Activated B cell treated with CpG ODN at 0.5 μM for 24 hours (primary cell): ENCODE measurements at regions not wholly inside any gene's neighbourhood (a gene's known extent, or its start where the extent isn't known, plus 50 kb on each side); places are given as distances from the start of the nearest gene placed in this dataset.

Source experiments
- ATAC-seq: fragments of 200-7000 bp; cut with Tn5 transposase; one replicate; pipeline ENCODE4 v1.10.0; 2021; ENCODE audit warnings: low read depth, mild to moderate bottlenecking, moderate library complexity
- CTCF ChIA-PET: fragments of 350-600 bp; sonication (Branson Sonifier 250); formaldehyde crosslinking; loops from one replicate; lab custom pipeline; 2021; ENCODE audit warnings: antibody characterized with exemption; lab: Charles Lee
- POLR2A ChIA-PET: fragments of 350-600 bp; sonication (Branson Sonifier 250); formaldehyde crosslinking; loops from one replicate; lab custom pipeline; 2021; ENCODE audit warnings: antibody characterized with exemption; lab: Charles Lee
- DNase-seq: peaks from one replicate; pipeline ENCODE4 v3.0.0; 2022
- H3K27ac Mint-ChIP-seq: one replicate; pipeline ENCODE4 v1.8.0; 2020; ENCODE audit warnings: mixed read lengths
- H3K27me3 Mint-ChIP-seq: one replicate; pipeline ENCODE4 v1.8.0; 2021; ENCODE audit warnings: mixed read lengths
- H3K36me3 Mint-ChIP-seq: one replicate; pipeline ENCODE4 v1.8.0; 2021; ENCODE audit warnings: low read depth, mixed read lengths
- H3K4me1 Mint-ChIP-seq: one replicate; pipeline ENCODE4 v1.8.0; 2021; ENCODE audit warnings: mixed read lengths
- H3K4me3 Mint-ChIP-seq: one replicate; pipeline ENCODE4 v1.8.0; 2020; ENCODE audit warnings: mild to moderate bottlenecking, mixed read lengths
- H3K9me3 Mint-ChIP-seq: one replicate; pipeline ENCODE4 v1.8.0; 2020; ENCODE audit warnings: mixed read lengths
- intact Hi-C: fragments of 100-400 bp; cut with micrococcal nuclease; formaldehyde crosslinking; loops from one replicate; pipeline ENCODE4 v1.15.1; 2024
- TF ChIP-seq, protein P1 (sequence below): fragments of 200-600 bp; IDR thresholded peaks from one replicate; pipeline ENCODE4 v1.8.0; 2022; ENCODE audit warnings: antibody characterized with exemption, mild to moderate bottlenecking

DNA sequence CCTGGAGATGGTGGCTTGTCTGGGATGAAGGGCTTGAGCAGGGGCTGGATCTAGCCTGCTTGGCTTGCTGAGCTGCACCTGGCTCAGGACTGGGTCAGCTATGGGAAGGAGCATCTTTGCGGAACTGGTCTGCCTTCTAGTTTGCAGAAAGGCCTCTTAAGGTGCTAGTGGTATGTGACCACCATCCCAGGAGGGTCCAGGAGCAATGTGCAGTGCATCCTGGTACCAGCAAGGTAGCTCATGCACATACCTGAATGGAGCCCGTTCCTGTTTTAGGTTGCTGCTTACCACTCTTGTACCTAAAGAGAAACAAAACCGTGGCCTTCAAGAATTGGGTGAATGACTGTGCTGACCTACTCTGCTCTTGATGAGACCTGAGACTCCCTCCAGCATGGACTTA, 118.6 kb upstream of the PELI1 start:
- Mint-ChIP-seq H3K9me3 (no peaks in the 10 kb centered on the region), H3K27me3 (no peaks in the 10 kb centered on the region), H3K27ac (no peak overlapping the region), H3K4me3 (no peak overlapping the region), H3K36me3 (no peaks in the 10 kb centered on the region), H3K4me1 (peaks cover 34% of the 10 kb centered on the region)
- ChIA-PET POLR2A (interaction anchor here (0.9 to 1.2 kb wide), 2 partner anchors 35 to 62 kb away, joined by 4 to 5 read pairs; no protein-coding TSS in a partner anchor), CTCF (no interaction called here)
- intact Hi-C loops, result loop anchor here (5.0 kb wide), 1 partner anchor 36 kb away; no protein-coding TSS in a partner anchor
- ATAC-seq, result no peak
- TF ChIP-seq, protein P1, sequence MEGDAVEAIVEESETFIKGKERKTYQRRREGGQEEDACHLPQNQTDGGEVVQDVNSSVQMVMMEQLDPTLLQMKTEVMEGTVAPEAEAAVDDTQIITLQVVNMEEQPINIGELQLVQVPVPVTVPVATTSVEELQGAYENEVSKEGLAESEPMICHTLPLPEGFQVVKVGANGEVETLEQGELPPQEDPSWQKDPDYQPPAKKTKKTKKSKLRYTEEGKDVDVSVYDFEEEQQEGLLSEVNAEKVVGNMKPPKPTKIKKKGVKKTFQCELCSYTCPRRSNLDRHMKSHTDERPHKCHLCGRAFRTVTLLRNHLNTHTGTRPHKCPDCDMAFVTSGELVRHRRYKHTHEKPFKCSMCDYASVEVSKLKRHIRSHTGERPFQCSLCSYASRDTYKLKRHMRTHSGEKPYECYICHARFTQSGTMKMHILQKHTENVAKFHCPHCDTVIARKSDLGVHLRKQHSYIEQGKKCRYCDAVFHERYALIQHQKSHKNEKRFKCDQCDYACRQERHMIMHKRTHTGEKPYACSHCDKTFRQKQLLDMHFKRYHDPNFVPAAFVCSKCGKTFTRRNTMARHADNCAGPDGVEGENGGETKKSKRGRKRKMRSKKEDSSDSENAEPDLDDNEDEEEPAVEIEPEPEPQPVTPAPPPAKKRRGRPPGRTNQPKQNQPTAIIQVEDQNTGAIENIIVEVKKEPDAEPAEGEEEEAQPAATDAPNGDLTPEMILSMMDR, result no peak
- DNase-seq, result no peak

- no peaks in the 10 kb centered on the region for H3K27me3 Mint-ChIP-seq
- H3K9me3 Mint-ChIP-seq, result no peaks in the 10 kb centered on the region
- H3K27ac Mint-ChIP-seq, result no peak overlapping the region
- no peaks in the 10 kb centered on the region for H3K36me3 Mint-ChIP-seq
- H3K4me3 Mint-ChIP-seq, result no peak overlapping the region
- DNase-seq (no peak), ATAC-seq (no peak)
- ChIA-PET POLR2A (interaction anchor here (0.9 kb wide), 1 partner anchor 62 kb away, joined by 5 read pairs; no protein-coding TSS in a partner anchor), CTCF (no interaction called here)
- peaks cover 32% of the 10 kb centered on the region for H3K4me1 Mint-ChIP-seq
- intact Hi-C loops, result loop anchor here (5.0 kb wide), 1 partner anchor 36 kb away; no protein-coding TSS in a partner anchor
- TF ChIP-seq, protein P1, result no peak
Measured at GRCh38 chr2:64263315-64263714, 119.1 kb upstream of the PELI1 start.

- Mint-ChIP-seq H3K27ac (no peak overlapping the region), H3K27me3 (no peaks in the 10 kb centered on the region), H3K4me3 (no peak overlapping the region), H3K9me3 (no peaks in the 10 kb centered on the region), H3K36me3 (no peaks in the 10 kb centered on the region), H3K4me1 (peaks cover 9% of the 10 kb centered on the region)
- DNase-seq, result no peak
- ChIA-PET POLR2A (no interaction called here), CTCF (no interaction called here)
- TF ChIP-seq, protein P1, result no peak
- no peak for ATAC-seq
- intact Hi-C loops, result no loop called here
Measured at GRCh38 chr2:64267699-64268098, 123.5 kb upstream of the PELI1 start.

DNA sequence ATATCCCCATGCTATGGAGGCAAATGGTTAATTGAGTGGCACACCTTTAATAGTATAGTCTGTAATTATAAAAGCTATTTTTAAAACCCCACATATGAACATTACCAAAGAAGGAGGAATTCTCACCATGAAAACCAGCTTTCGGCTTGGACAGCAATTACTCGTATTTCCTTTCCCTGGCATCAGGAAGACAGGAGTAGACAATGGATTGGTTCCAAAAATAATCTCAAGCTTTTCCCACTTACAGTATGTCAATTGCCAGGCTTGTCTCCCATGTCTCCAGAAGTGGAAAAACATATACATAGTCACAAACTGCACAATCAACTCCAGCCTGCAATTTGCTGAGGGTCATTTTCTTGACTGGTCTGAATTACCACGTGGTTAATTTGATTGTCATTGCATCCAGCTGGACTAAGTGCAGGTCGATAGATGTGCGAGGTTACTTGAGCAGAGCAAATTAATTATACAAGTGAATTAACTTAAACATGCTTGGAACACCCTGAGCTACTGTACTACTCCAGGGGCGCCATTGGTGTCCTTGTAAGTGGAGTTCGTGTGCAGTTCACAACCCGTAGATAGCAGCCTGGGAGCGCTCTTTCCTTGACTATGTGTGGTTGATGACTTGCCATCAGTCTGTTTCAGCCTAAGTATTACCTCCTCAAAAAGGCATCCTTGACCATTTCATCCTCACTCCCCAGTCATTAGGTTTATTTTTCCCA, 124.3 kb upstream of the PELI1 start:
- CTCF ChIA-PET, result no interaction called here
- Mint-ChIP-seq H3K27ac (no peak overlapping the region), H3K9me3 (no peaks in the 10 kb centered on the region), H3K4me1 (peaks cover 8% of the 10 kb centered on the region), H3K36me3 (no peaks in the 10 kb centered on the region), H3K4me3 (no peak overlapping the region), H3K27me3 (no peaks in the 10 kb centered on the region)
- intact Hi-C loops, result no loop called here
- no peak for DNase-seq
- TF ChIP-seq, protein P1, result no peak
- ATAC-seq, result no peak
- POLR2A ChIA-PET, result interaction anchor here (0.6 kb wide), 2 partner anchors 8 to 100 kb away, joined by 3 read pairs; no protein-coding TSS in a partner anchor
